ENCODE measurements at regions not wholly inside any gene's neighbourhood (a gene's known extent, or its start where the extent isn't known, plus 50 kb on each side); places are given as distances from the start of the nearest gene placed in this dataset.

DNA sequence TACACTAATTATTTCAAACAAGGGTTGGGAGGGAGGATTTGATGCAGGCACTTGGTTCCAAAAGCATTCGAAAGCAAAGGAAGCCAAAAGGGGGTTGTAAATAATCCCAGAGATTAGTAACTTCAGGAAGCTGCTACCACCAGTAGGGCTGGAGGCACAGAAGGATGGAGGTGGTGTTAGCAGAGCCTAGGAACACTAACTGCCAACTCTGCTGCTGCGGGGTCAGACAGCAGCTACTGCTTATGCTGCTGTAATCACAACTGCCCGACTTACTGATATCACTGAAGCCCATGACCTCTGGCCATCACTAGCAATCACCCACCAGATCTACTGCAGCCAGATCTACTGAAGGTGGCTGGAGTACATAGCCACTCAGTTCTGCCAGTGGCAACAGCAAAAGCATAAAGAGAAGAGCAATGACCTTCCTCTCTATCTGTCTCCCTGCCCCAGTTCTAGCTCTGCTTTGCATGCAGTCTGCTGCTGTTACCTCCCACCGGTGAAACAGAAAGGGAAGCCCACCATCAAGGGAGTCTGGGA lies 408.5 kb downstream of the PLPP3 start:
- H3K27ac ChIP-seq (ENCODE audit: poor library complexity, severe bottlenecking), result no peak overlapping the region
- TF ChIP-seq, protein P1, sequence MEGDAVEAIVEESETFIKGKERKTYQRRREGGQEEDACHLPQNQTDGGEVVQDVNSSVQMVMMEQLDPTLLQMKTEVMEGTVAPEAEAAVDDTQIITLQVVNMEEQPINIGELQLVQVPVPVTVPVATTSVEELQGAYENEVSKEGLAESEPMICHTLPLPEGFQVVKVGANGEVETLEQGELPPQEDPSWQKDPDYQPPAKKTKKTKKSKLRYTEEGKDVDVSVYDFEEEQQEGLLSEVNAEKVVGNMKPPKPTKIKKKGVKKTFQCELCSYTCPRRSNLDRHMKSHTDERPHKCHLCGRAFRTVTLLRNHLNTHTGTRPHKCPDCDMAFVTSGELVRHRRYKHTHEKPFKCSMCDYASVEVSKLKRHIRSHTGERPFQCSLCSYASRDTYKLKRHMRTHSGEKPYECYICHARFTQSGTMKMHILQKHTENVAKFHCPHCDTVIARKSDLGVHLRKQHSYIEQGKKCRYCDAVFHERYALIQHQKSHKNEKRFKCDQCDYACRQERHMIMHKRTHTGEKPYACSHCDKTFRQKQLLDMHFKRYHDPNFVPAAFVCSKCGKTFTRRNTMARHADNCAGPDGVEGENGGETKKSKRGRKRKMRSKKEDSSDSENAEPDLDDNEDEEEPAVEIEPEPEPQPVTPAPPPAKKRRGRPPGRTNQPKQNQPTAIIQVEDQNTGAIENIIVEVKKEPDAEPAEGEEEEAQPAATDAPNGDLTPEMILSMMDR (IDR thresholded peaks at IDR 0.05; ENCODE audit: poor library complexity, severe bottlenecking), result no peak
- no peaks in the 10 kb centered on the region for H3K4me1 ChIP-seq (ENCODE audit: insufficient read depth, poor library complexity, severe bottlenecking)
- no peak overlapping the region for H3K4me3 ChIP-seq (ENCODE audit: severe bottlenecking)
- no peaks in the 10 kb centered on the region for H3K27me3 ChIP-seq (ENCODE audit: insufficient read depth, poor library complexity, severe bottlenecking)
- no peaks in the 10 kb centered on the region for H3K36me3 ChIP-seq (ENCODE audit: low read depth)
- ATAC-seq (ENCODE audit: low read depth) (no peak), DNase-seq (ENCODE audit: low spot score) (no peak)
- H3K9me3 ChIP-seq (ENCODE audit: severe bottlenecking), result no peaks in the 10 kb centered on the region

DNA sequence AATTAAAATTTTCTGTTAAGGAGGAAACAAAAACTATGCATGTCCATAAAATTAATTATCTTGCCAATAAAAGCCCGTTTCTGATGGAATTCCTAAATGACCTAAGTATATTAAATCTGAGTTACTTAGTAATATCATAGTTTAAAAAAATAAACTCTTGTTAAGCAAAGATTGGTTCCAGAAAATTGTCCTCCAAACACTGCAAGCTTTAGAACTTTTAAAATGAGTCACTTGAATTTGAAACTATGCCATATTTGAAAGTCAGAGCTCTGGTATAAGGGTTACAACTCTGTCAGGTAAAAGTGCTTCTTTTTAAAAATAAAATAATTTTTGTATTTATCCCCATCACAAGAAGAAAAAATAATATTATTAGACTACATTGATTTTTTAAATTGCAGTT lies 409.5 kb downstream of the PLPP3 start:
- ATAC-seq (ENCODE audit: low read depth) (no peak), DNase-seq (ENCODE audit: low spot score) (no peak)
- Histone ChIP-seq H3K4me3 (ENCODE audit: severe bottlenecking) (no peak overlapping the region), H3K36me3 (ENCODE audit: low read depth) (no peaks in the 10 kb centered on the region), H3K27ac (ENCODE audit: poor library complexity, severe bottlenecking) (no peak overlapping the region), H3K4me1 (ENCODE audit: insufficient read depth, poor library complexity, severe bottlenecking) (no peaks in the 10 kb centered on the region), H3K9me3 (ENCODE audit: severe bottlenecking) (no peaks in the 10 kb centered on the region), H3K27me3 (ENCODE audit: insufficient read depth, poor library complexity, severe bottlenecking) (no peaks in the 10 kb centered on the region)
- TF ChIP-seq, protein P1 (IDR thresholded peaks at IDR 0.05; ENCODE audit: poor library complexity, severe bottlenecking), result no peak

DNA sequence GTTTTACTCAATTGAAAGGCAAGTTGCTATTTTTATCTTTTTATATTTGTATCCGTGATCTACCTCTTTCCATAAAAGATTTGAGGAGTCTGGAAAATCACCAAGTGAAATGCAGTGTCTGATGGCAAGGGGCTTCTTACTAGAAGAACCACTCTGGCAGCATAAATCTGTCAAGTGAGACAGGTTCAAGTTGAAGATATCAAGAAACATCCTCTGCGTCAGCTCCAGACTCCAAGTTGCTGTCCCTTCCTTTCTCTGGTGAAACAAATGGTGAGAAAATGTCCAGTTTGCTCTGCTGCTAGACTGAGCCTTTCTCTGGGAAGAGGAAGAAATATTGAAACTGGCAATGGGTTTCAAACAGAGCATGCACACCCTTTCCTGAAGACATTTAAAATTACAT lies 411.2 kb downstream of the PLPP3 start:
- no peak for DNase-seq (ENCODE audit: low spot score)
- H3K27me3 ChIP-seq (ENCODE audit: insufficient read depth, poor library complexity, severe bottlenecking), result no peaks in the 10 kb centered on the region
- no peak overlapping the region for H3K27ac ChIP-seq (ENCODE audit: poor library complexity, severe bottlenecking)
- TF ChIP-seq, protein P1 (IDR thresholded peaks at IDR 0.05; ENCODE audit: poor library complexity, severe bottlenecking), result no peak
- ATAC-seq (ENCODE audit: low read depth), result no peak
- no peaks in the 10 kb centered on the region for H3K36me3 ChIP-seq (ENCODE audit: low read depth)
- H3K4me1 ChIP-seq (ENCODE audit: insufficient read depth, poor library complexity, severe bottlenecking), result no peaks in the 10 kb centered on the region
- H3K4me3 ChIP-seq (ENCODE audit: severe bottlenecking), result no peak overlapping the region
- no peaks in the 10 kb centered on the region for H3K9me3 ChIP-seq (ENCODE audit: severe bottlenecking)

DNA sequence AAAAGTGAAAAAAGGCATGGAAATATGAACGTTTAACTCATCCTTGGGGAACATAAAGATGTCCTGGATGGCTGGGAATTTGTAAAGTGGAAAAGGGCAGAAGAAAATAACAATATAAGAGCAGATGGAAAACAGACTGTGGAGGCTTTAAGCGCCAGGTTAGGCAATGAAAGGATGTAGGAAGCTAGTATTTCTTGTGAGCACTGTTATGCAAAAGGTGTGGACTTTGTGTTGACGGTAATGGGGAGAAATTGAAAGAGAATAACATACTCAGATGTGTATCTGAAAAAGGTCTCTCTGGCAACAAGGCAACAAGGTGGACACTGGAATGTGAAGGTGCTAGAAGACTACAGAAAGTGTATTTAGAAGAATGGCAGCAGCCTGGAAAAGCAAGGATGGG lies 411.8 kb downstream of the PLPP3 start:
- Histone ChIP-seq H3K27ac (ENCODE audit: poor library complexity, severe bottlenecking) (no peak overlapping the region), H3K4me3 (ENCODE audit: severe bottlenecking) (no peak overlapping the region), H3K36me3 (ENCODE audit: low read depth) (no peaks in the 10 kb centered on the region), H3K9me3 (ENCODE audit: severe bottlenecking) (no peaks in the 10 kb centered on the region), H3K4me1 (ENCODE audit: insufficient read depth, poor library complexity, severe bottlenecking) (no peaks in the 10 kb centered on the region), H3K27me3 (ENCODE audit: insufficient read depth, poor library complexity, severe bottlenecking) (no peaks in the 10 kb centered on the region)
- DNase-seq (ENCODE audit: low spot score), result no peak
- ATAC-seq (ENCODE audit: low read depth), result no peak
- TF ChIP-seq, protein P1 (IDR thresholded peaks at IDR 0.05; ENCODE audit: poor library complexity, severe bottlenecking), result no peak

DNA sequence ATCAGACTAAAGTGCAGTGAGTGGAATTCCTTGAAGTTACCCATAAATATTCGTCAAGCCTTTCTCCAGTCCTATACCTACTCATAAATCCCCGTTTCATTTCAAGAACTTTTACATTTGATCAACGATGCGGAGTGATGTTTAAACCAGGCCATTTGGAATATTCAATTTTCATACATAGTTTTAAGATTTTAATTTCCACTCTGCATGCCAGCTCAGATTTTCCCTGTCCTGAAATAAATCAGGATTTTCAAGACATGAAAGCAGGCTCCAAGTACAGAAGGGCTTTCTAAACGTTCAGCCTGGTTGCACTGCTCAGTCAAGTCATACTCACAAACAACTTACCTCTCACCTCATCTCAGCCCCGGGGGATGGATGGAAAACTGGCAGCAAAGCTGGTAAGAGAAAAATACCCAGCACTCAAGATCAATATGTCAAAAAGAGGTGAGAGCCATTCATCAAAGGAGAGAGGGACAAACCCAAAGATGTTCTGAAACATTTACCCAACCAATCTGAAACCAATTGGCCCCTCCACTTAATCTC lies 418.5 kb downstream of the PLPP3 start:
- Histone ChIP-seq H3K4me1 (ENCODE audit: insufficient read depth, poor library complexity, severe bottlenecking) (no peaks in the 10 kb centered on the region), H3K9me3 (ENCODE audit: severe bottlenecking) (no peaks in the 10 kb centered on the region), H3K36me3 (ENCODE audit: low read depth) (no peaks in the 10 kb centered on the region), H3K27me3 (ENCODE audit: insufficient read depth, poor library complexity, severe bottlenecking) (no peaks in the 10 kb centered on the region), H3K4me3 (ENCODE audit: severe bottlenecking) (no peak overlapping the region), H3K27ac (ENCODE audit: poor library complexity, severe bottlenecking) (no peak overlapping the region)
- ATAC-seq (ENCODE audit: low read depth), result no peak
- no peak for DNase-seq (ENCODE audit: low spot score)
- TF ChIP-seq, protein P1 (IDR thresholded peaks at IDR 0.05; ENCODE audit: poor library complexity, severe bottlenecking), result no peak

Measured in RWPE2 (cell line).